Neural progenitor cell (in vitro differentiated cells): ENCODE measurements at regions not wholly inside any gene's neighbourhood (a gene's known extent, or its start where the extent isn't known, plus 50 kb on each side); places are given as distances from the start of the nearest gene placed in this dataset.

ENCODE experiments used
- DNase-seq: peaks from one replicate; pipeline ENCODE4 v3.0.0-alpha.2; 2016; ENCODE audit warnings: low spot score
- H2AFZ ChIP-seq: fragments of 200-600 bp; sonication (generic); replicated peaks from 2 replicates; pipeline ENCODE4 v1.6.1; 2016; ENCODE audit warnings: antibody characterized with exemption
- H3F3A ChIP-seq: fragments of 200-600 bp; sonication (generic); 2 replicates; pipeline ENCODE4 v1.6.1; 2016; ENCODE audit warnings: antibody characterized with exemption, low read depth
- H3K27ac ChIP-seq: fragments of 200-600 bp; sonication (generic); 2 replicates; pipeline ENCODE4 v1.5.1; 2016; ENCODE audit warnings: mild to moderate bottlenecking
- H3K27me3 ChIP-seq: fragments of 200-600 bp; sonication (generic); 2 replicates; pipeline ENCODE4 v1.6.1; 2016; ENCODE audit warnings: mild to moderate bottlenecking, moderate library complexity
- H3K36me3 ChIP-seq: fragments of 200-600 bp; sonication (generic); 2 replicates; pipeline ENCODE4 v1.5.1; 2016
- H3K4me1 ChIP-seq: fragments of 200-600 bp; sonication (generic); 2 replicates; pipeline ENCODE4 v1.6.1; 2016; ENCODE audit warnings: mixed run types
- H3K4me2 ChIP-seq: fragments of 200-600 bp; sonication (generic); 2 replicates; pipeline ENCODE4 v1.6.1; 2016
- H3K4me3 ChIP-seq: fragments of 200-600 bp; sonication (generic); 2 replicates; pipeline ENCODE4 v1.5.1; 2016
- H3K79me2 ChIP-seq: fragments of 200-600 bp; sonication (generic); 2 replicates; pipeline ENCODE4 v1.6.1; 2016; ENCODE audit warnings: low read depth
- H3K9ac ChIP-seq: fragments of 200-600 bp; sonication (generic); 2 replicates; pipeline ENCODE4 v1.6.1; 2016
- H3K9me3 ChIP-seq: fragments of 200-600 bp; sonication (generic); 2 replicates; pipeline ENCODE4 v1.5.1; 2016; ENCODE audit warnings: low read depth
- H4K20me1 ChIP-seq: fragments of 200-600 bp; sonication (generic); 2 replicates; pipeline ENCODE4 v1.6.1; 2016; ENCODE audit warnings: low read depth
- H3K27ac Mint-ChIP-seq: 3 replicates; pipeline ENCODE4 v1.8.0; 2021; ENCODE audit warnings: mixed read lengths
- H3K27me3 Mint-ChIP-seq: 2 replicates; pipeline ENCODE4 v1.8.0; 2022; ENCODE audit warnings: low read depth, mild to moderate bottlenecking, inconsistent platforms, moderate library complexity, mixed read lengths; ENCODE audit not compliant: insufficient read depth
- H3K36me3 Mint-ChIP-seq: 3 replicates; pipeline ENCODE4 v1.8.0; 2021; ENCODE audit warnings: mixed read lengths
- H3K4me1 Mint-ChIP-seq: 3 replicates; pipeline ENCODE4 v1.8.0; 2021; ENCODE audit warnings: mixed read lengths
- H3K4me3 Mint-ChIP-seq: 3 replicates; pipeline ENCODE4 v1.8.0; 2021; ENCODE audit warnings: mild to moderate bottlenecking, moderate library complexity, mixed read lengths
- H3K9me3 Mint-ChIP-seq: 3 replicates; pipeline ENCODE4 v1.8.0; 2020; ENCODE audit warnings: mixed read lengths
- EZH2 ChIP-seq: fragments of 200-600 bp; sonication (generic); IDR thresholded peaks from 2 replicates; pipeline ENCODE4 v1.6.1; 2017; ENCODE audit warnings: antibody characterized with exemption, mild to moderate bottlenecking, moderate library complexity
- EZH2phosphoT487 ChIP-seq: fragments of 200-600 bp; sonication (generic); IDR thresholded peaks from 2 replicates; pipeline ENCODE4 v1.6.1; 2017; ENCODE audit warnings: antibody characterized with exemption
- TF ChIP-seq, protein P1 (sequence below): fragments of 200-600 bp; sonication (generic); IDR thresholded peaks from 2 replicates; pipeline ENCODE4 v1.5.1; 2017; ENCODE audit warnings: antibody characterized with exemption, mild to moderate bottlenecking

- no peak overlapping the region for H3K27ac Mint-ChIP-seq
- no peaks in the 10 kb centered on the region for H3K4me1 Mint-ChIP-seq
- Histone ChIP-seq H4K20me1 (no peaks in the 10 kb centered on the region), H3K9ac (no peak overlapping the region), H3K27me3 (no peaks in the 10 kb centered on the region), H3K79me2 (no peaks in the 10 kb centered on the region), H3K4me2 (no peak overlapping the region), H3K27ac (no peak overlapping the region), H3K36me3 (no peaks in the 10 kb centered on the region), H3F3A (no peaks in the 10 kb centered on the region), H3K4me1 (no peaks in the 10 kb centered on the region), H3K4me3 (no peak overlapping the region), H2AFZ (no peak overlapping the region), H3K9me3 (no peaks in the 10 kb centered on the region)
- H3K27me3 Mint-ChIP-seq: no peaks in the 10 kb centered on the region
- DNase-seq: no peak
- no peak overlapping the region for H3K4me3 Mint-ChIP-seq
- TF ChIP-seq, protein P1, sequence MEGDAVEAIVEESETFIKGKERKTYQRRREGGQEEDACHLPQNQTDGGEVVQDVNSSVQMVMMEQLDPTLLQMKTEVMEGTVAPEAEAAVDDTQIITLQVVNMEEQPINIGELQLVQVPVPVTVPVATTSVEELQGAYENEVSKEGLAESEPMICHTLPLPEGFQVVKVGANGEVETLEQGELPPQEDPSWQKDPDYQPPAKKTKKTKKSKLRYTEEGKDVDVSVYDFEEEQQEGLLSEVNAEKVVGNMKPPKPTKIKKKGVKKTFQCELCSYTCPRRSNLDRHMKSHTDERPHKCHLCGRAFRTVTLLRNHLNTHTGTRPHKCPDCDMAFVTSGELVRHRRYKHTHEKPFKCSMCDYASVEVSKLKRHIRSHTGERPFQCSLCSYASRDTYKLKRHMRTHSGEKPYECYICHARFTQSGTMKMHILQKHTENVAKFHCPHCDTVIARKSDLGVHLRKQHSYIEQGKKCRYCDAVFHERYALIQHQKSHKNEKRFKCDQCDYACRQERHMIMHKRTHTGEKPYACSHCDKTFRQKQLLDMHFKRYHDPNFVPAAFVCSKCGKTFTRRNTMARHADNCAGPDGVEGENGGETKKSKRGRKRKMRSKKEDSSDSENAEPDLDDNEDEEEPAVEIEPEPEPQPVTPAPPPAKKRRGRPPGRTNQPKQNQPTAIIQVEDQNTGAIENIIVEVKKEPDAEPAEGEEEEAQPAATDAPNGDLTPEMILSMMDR: no peak
- no peak for TF ChIP-seq EZH2phosphoT487
- no peak for TF ChIP-seq EZH2
- peaks cover 5% of the 10 kb centered on the region for H3K9me3 Mint-ChIP-seq
- no peaks in the 10 kb centered on the region for H3K36me3 Mint-ChIP-seq
Observed at GRCh38 chr18:5651736-5652135, 107.9 kb upstream of the EPB41L3 start.

GRCh38 chr18:5649439-5649838, 105.6 kb upstream of the EPB41L3 start:
- H3K9me3 Mint-ChIP-seq: peaks cover 5% of the 10 kb centered on the region
- Histone ChIP-seq H3K36me3 (no peaks in the 10 kb centered on the region), H3K79me2 (no peaks in the 10 kb centered on the region), H3K4me1 (peaks cover 6% of the 10 kb centered on the region), H3K27ac (no peak overlapping the region), H3K27me3 (no peaks in the 10 kb centered on the region), H3K9ac (no peak overlapping the region), H3K4me2 (no peak overlapping the region), H2AFZ (no peak overlapping the region), H3F3A (no peaks in the 10 kb centered on the region), H3K9me3 (no peaks in the 10 kb centered on the region), H3K4me3 (no peak overlapping the region), H4K20me1 (no peaks in the 10 kb centered on the region)
- H3K27ac Mint-ChIP-seq: no peak overlapping the region
- peaks cover 10% of the 10 kb centered on the region for H3K4me1 Mint-ChIP-seq
- TF ChIP-seq EZH2 (no peak), EZH2phosphoT487 (no peak)
- TF ChIP-seq, protein P1: no peak
- no peak for DNase-seq
- no peaks in the 10 kb centered on the region for H3K36me3 Mint-ChIP-seq
- no peak overlapping the region for H3K4me3 Mint-ChIP-seq
- no peaks in the 10 kb centered on the region for H3K27me3 Mint-ChIP-seq

DNA sequence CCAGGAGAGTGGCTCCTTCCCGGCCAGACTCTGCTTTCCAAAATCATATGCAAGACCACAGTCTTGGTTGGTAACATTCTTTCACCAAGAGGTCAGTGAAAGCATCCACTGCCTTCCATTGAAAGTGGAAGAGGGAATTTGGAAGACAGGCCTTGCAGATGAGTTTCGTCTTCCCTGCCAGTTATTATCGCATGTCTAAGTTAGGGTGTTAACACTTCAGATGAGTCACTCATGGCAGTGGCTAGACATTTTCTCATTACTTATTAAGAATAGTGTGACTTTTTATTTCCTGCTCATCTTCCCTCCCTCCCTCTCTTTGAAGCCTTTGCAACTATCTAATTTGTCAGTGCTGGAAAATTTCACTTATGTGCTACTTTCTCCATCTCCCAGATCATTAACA, 102.9 kb upstream of the EPB41L3 start:
- Mint-ChIP-seq H3K9me3 (peaks cover 5% of the 10 kb centered on the region), H3K36me3 (no peaks in the 10 kb centered on the region), H3K4me3 (no peak overlapping the region), H3K4me1 (peaks cover 10% of the 10 kb centered on the region), H3K27ac (no peak overlapping the region), H3K27me3 (no peaks in the 10 kb centered on the region)
- no peaks in the 10 kb centered on the region for H4K20me1 ChIP-seq
- no peak overlapping the region for H3K9ac ChIP-seq
- H3K9me3 ChIP-seq: no peaks in the 10 kb centered on the region
- TF ChIP-seq EZH2phosphoT487 (no peak), EZH2 (no peak)
- TF ChIP-seq, protein P1: no peak
- H3K79me2 ChIP-seq: no peaks in the 10 kb centered on the region
- H2AFZ ChIP-seq: no peak overlapping the region
- no peaks in the 10 kb centered on the region for H3K36me3 ChIP-seq
- no peak overlapping the region for H3K27ac ChIP-seq
- DNase-seq: no peak
- H3K4me2 ChIP-seq: no peak overlapping the region
- no peaks in the 10 kb centered on the region for H3F3A ChIP-seq
- no peak overlapping the region for H3K4me3 ChIP-seq
- peaks cover 7% of the 10 kb centered on the region for H3K4me1 ChIP-seq
- no peaks in the 10 kb centered on the region for H3K27me3 ChIP-seq

- H3K27ac ChIP-seq: no peak overlapping the region
- no peak overlapping the region for H2AFZ ChIP-seq
- Mint-ChIP-seq H3K4me1 (peaks cover 10% of the 10 kb centered on the region), H3K9me3 (peaks cover 1% of the 10 kb centered on the region), H3K27me3 (no peaks in the 10 kb centered on the region), H3K27ac (no peak overlapping the region), H3K36me3 (no peaks in the 10 kb centered on the region), H3K4me3 (no peak overlapping the region)
- no peaks in the 10 kb centered on the region for H3K9me3 ChIP-seq
- TF ChIP-seq, protein P1: no peak
- TF ChIP-seq EZH2 (no peak), EZH2phosphoT487 (no peak)
- H3K4me1 ChIP-seq: peaks cover 12% of the 10 kb centered on the region
- no peaks in the 10 kb centered on the region for H3K36me3 ChIP-seq
- H4K20me1 ChIP-seq: no peaks in the 10 kb centered on the region
- H3K4me3 ChIP-seq: no peak overlapping the region
- H3K4me2 ChIP-seq: no peak overlapping the region
- H3F3A ChIP-seq: no peaks in the 10 kb centered on the region
- no peak overlapping the region for H3K9ac ChIP-seq
- H3K79me2 ChIP-seq: no peaks in the 10 kb centered on the region
- no peaks in the 10 kb centered on the region for H3K27me3 ChIP-seq
- DNase-seq: no peak
Observed at GRCh38 chr18:5643288-5643687, 99.5 kb upstream of the EPB41L3 start.
